Tibial artery (tissue), 4 donors: ENCODE measurements at regions not wholly inside any gene's neighbourhood (a gene's known extent, or its start where the extent isn't known, plus 50 kb on each side); places are given as distances from the start of the nearest gene placed in this dataset.

Experiments
- DNase-seq, 2 donors: peaks; one replicate each; pipeline ENCODE4 v3.0.0-alpha.2; 2019
- H3K27ac ChIP-seq, 2 donors: fragments of 200-600 bp; sonication (generic) in 1 of 2; 1 replicate in 1 of 2; 2 replicates in 1 of 2; pipeline ENCODE4 v1.5.1; 2018 to 2019; ENCODE audit warnings: mild to moderate bottlenecking in 1 of 2
- H3K27me3 ChIP-seq, 2 donors: fragments of 200-600 bp; sonication (generic) in 1 of 2; one replicate each; pipeline versions ENCODE4 v1.5.1 to v1.6.0; 2016 to 2019
- H3K36me3 ChIP-seq, 3 donors: fragments of 200-600 bp; sonication (generic) in 2 of 3; one replicate each; pipeline ENCODE4 v1.5.1; 2016 to 2019; ENCODE audit warnings: mild to moderate bottlenecking in 2 of 3
- H3K4me1 ChIP-seq, 4 donors: fragments of 200-600 bp; sonication (generic) in 2 of 4; 1 replicate in 3 of 4; 2 replicates in 1 of 4; pipeline ENCODE4 v1.5.1; 2016 to 2019
- H3K4me3 ChIP-seq, 2 donors: fragments of 200-600 bp; sonication (generic) in 1 of 2; 1 replicate in 1 of 2; 2 replicates in 1 of 2; pipeline ENCODE4 v1.5.1; 2018 to 2019; ENCODE audit warnings: mild to moderate bottlenecking in 2 of 2
- H3K9me3 ChIP-seq, 3 donors: fragments of 200-600 bp; sonication (generic) in 1 of 3; one replicate each; pipeline ENCODE4 v1.5.1; 2016 to 2019
- CTCF ChIP-seq, 2 experiments: fragments of 200-600 bp in 1 of 2; fragments of 450-650 bp in 1 of 2; IDR thresholded peaks; one replicate each; pipeline ENCODE4 v1.5.1; 2017 to 2019; ENCODE audit warnings: antibody characterized with exemption in 2 of 2, mild to moderate bottlenecking in 1 of 2, moderate library complexity in 1 of 2
- intact Hi-C: fragments of 100-400 bp; cut with DNase I; formaldehyde crosslinking; loops from one replicate; pipeline ENCODE4 v1.15.0; 2023; ENCODE audit warnings: low total_unique reads

GRCh38 chr2:41066168-41066567, 614.3 kb upstream of the SLC8A1 start:
- Histone ChIP-seq H3K4me1 (no peaks in the 10 kb centered on the region), H3K27ac (no peak overlapping the region), H3K4me3 (no peak overlapping the region), H3K9me3 (no peaks in the 10 kb centered on the region), H3K36me3 (no peaks in the 10 kb centered on the region), H3K27me3 (no peaks in the 10 kb centered on the region)
- no peak for TF ChIP-seq CTCF (IDR thresholded peaks at IDR 0.05)
- DNase-seq = no peak
- intact Hi-C loops = no loop called here

- no peak overlapping the region for H3K27ac ChIP-seq
- H3K36me3 ChIP-seq = no peaks in the 10 kb centered on the region
- no peak for TF ChIP-seq CTCF (IDR thresholded peaks at IDR 0.05)
- no peaks in the 10 kb centered on the region for H3K9me3 ChIP-seq
- DNase-seq = no peak
- no peak overlapping the region for H3K4me3 ChIP-seq
- intact Hi-C loops = no loop called here
- H3K27me3 ChIP-seq = no peaks in the 10 kb centered on the region
- H3K4me1 ChIP-seq = no peaks in the 10 kb centered on the region
Measured at GRCh38 chr2:41068740-41069139, 616.9 kb upstream of the SLC8A1 start.

- TF ChIP-seq CTCF (IDR thresholded peaks at IDR 0.05) = no peak
- intact Hi-C loops = no loop called here
Measured at GRCh38 chr2:41078341-41078740, 626.5 kb upstream of the SLC8A1 start.

GRCh38 chr2:41079011-41079410, 627.1 kb upstream of the SLC8A1 start:
- Histone ChIP-seq H3K36me3 (no peaks in the 10 kb centered on the region), H3K4me1 (no peaks in the 10 kb centered on the region), H3K4me3 (no peak overlapping the region), H3K27me3 (no peaks in the 10 kb centered on the region), H3K27ac (no peak overlapping the region), H3K9me3 (peaks cover 0 to 3% (median 0%) of the 10 kb centered on the region in 3 donors)
- DNase-seq = no peak
- intact Hi-C loops = no loop called here
- TF ChIP-seq CTCF (IDR thresholded peaks at IDR 0.05) = no peak

More at GRCh38 chr2:41078341-41078740, 626.5 kb upstream of the SLC8A1 start:
- Histone ChIP-seq H3K4me1 (no peaks in the 10 kb centered on the region), H3K36me3 (no peaks in the 10 kb centered on the region), H3K27me3 (no peaks in the 10 kb centered on the region), H3K27ac (no peak overlapping the region), H3K4me3 (no peak overlapping the region), H3K9me3 (peaks cover 0 to 3% (median 0%) of the 10 kb centered on the region in 3 donors)
- no peak for DNase-seq

GRCh38 chr2:41084321-41084720, 632.4 kb upstream of the SLC8A1 start:
- intact Hi-C loops = no loop called here
- H3K4me3 ChIP-seq = no peak overlapping the region
- H3K27me3 ChIP-seq = no peaks in the 10 kb centered on the region
- H3K27ac ChIP-seq = no peak overlapping the region
- TF ChIP-seq CTCF (IDR thresholded peaks at IDR 0.05) = no peak
- no peaks in the 10 kb centered on the region for H3K36me3 ChIP-seq
- no peak for DNase-seq
- H3K9me3 ChIP-seq = peaks cover 0 to 3% (median 0%) of the 10 kb centered on the region in 3 donors
- H3K4me1 ChIP-seq = no peaks in the 10 kb centered on the region

GRCh38 chr2:41087946-41088345, 636.1 kb upstream of the SLC8A1 start:
- Histone ChIP-seq H3K4me3 (no peak overlapping the region), H3K27me3 (no peaks in the 10 kb centered on the region), H3K27ac (no peak overlapping the region), H3K9me3 (no peaks in the 10 kb centered on the region), H3K4me1 (no peaks in the 10 kb centered on the region), H3K36me3 (no peaks in the 10 kb centered on the region)
- DNase-seq = no peak
- TF ChIP-seq CTCF (IDR thresholded peaks at IDR 0.05) = no peak
- intact Hi-C loops = no loop called here
